ENCODE measurements at regions not wholly inside any gene's neighbourhood (a gene's known extent, or its start where the extent isn't known, plus 50 kb on each side); places are given as distances from the start of the nearest gene placed in this dataset.

DNA sequence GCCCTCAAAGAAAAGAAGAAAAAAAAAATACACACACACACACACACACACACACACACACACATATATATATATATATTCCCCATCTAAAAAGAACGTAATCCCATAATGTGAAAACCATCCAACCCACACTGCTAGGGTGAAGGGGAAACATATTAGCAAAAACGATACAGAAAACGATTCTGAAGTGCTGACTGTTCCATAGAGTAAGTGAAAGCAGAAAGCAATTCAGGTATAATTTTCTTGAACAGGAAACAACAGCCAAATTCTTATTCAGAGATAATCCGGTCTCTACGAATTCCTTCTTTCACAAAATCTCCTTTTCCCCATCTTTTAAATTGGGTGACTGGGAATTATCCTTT is 393.5 kb downstream of the NOVA1 start:
- DNase-seq (ENCODE audit: low spot score): no peak

DNA sequence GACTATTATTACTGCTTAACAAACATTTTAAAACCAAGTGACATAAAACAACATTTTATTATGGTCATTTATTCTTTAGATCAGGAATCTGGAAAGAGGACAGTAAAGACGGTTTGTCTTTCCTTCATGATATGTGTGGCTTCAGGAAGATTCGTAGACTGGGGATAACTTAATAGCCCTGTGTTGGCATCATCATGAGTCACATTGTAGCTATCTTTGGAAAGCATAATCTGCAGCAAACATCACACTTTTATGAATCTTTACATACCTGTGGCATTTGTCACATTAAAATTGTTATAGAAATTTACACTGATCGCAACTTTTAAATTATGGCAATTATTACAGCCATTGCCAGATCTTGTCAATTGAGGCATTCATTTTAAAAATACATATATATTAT is 397.1 kb downstream of the NOVA1 start:
- DNase-seq (ENCODE audit: low spot score): peak; percentile 32

DNA sequence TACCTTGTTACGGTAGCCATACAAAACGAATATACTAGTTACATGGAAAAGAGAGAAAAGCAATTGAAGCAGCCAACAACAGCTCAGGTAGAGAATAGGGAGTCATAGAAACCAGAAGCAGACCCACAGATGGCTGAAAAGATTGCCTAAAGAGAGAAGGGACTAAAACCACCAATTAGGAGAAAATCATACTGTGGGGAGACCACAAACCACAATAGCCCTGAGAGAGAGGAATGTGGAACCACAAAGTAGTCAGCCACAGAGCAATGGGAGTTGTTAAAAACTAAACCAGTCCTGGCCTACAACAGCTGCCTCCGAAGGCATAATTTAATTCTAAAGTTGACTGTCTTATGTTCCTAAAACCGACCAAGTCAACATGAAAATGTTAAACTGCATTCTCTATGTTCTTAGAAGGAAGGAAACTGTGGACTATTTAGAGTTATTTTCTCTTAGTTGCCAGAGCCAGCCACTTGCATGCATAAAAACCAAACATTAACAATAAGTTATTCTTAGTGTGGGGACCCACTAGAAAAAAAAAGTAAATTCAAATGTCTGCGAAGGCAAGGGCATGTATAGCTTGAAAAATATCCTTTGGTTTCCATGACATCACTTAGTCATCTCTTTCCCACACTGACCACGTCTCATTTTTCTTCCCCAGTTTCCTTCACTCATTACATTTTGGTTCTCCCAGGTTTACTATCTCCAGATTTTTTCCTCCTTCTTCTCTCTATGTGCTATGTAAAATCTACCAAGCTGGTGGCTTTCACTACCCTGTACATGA is 398.1 kb downstream of the NOVA1 start:
- peak; percentile 14 for DNase-seq (ENCODE audit: low spot score)

- no peak for DNase-seq (ENCODE audit: low spot score)
Measured at GRCh38 chr14:26199096-26199495, 398.7 kb downstream of the NOVA1 start.

DNA sequence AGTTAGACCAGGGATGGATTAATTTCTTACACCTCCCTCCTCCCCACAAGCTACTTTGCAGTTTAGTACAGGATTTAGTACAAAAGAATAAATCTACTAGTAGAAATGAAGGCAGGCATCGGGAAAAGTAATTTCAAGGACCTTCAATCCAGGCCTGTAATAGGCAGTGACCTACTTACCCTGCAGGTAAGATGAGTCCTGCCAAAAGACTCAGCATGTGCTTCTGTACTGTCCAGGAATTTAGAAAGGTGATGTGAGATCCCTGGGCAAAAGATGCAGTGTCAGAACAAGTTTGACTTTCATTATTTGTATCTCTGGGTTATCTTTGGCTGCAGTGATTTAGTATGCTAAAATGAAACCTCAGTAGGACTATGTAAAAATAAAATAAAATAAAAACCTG is 403.0 kb downstream of the NOVA1 start:
- no peak for DNase-seq (ENCODE audit: low spot score)

- no peak for DNase-seq (ENCODE audit: low spot score)
Measured at GRCh38 chr14:26191671-26192070, 406.2 kb downstream of the NOVA1 start.

DNA sequence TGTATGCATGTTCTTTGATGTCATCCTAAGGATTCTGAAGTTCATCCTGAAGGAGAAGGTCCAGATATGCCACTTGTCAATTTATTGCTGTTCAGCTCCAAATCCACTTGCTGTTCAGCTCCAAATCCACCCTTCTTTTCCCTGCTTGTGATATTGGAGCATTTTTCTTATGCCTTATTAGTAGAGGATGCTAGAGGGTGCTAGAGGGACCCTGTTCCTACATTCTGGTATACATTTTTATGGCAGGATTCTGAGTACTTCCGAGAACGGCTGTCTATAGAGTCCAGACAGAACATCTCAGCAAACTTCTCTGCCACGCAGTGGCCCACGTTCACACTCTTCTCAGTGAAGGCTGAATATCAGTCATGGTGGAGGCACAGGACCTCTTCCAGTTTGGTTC is 406.7 kb downstream of the NOVA1 start:
- DNase-seq (ENCODE audit: low spot score): no peak

- DNase-seq (ENCODE audit: low spot score): no peak
Measured at GRCh38 chr14:26190646-26191045, 407.2 kb downstream of the NOVA1 start.

GRCh38 chr14:26187996-26188620 is 409.7 kb downstream of the NOVA1 start:
- DNase-seq (ENCODE audit: low spot score): no peak

DNA sequence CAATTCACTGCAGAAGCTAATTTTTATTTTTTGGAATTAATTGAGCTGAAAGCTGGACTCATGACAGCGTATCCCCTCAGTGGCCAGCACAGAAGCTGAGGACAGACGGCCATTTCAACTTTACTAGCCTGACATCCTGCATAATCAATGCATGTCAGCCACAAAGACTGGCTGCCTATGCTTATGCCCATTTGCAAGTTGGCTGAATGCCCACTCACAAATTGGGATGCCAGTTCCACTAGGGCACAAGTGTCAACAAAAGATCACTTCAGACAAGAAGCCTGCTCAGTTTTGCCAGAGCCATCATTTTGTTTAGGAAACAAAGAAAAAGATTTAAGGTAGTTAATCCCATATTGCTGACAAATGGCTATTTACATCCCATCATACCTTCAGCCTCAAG is 417.6 kb downstream of the NOVA1 start:
- no peak for DNase-seq (ENCODE audit: low spot score)

GRCh38 chr14:26175658-26176057 is 422.2 kb downstream of the NOVA1 start:
- no peak for DNase-seq (ENCODE audit: low spot score)

GRCh38 chr14:26174395-26174794 is 423.4 kb downstream of the NOVA1 start:
- no peak for DNase-seq (ENCODE audit: low spot score)

DNA sequence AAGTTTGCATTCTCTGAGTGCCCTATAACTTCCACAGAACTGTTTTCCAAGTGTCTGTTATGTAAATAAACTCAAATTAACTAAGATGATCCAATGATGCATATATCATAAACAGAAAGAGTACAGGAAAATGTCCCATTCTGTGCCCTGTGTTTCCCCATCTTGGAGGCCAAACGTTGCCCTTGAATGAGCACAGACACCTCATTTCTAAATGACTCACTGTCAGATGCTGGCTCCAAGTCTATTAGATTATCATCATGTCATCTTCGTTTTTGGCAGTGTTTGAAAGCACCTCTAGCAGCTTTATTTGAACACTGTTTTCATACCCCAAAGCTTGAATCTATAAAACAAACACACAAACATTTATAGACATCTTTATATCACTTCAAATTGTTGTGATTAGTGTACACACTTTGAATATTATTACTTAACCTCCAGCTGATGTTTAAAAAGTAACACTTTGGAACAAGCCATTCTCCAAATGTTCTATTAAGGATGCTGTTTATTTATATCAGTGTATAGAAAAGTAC is 424.2 kb downstream of the NOVA1 start:
- no peak for DNase-seq (ENCODE audit: low spot score)

GRCh38 chr14:26172396-26172795 is 425.4 kb downstream of the NOVA1 start:
- DNase-seq (ENCODE audit: low spot score): no peak

DNA sequence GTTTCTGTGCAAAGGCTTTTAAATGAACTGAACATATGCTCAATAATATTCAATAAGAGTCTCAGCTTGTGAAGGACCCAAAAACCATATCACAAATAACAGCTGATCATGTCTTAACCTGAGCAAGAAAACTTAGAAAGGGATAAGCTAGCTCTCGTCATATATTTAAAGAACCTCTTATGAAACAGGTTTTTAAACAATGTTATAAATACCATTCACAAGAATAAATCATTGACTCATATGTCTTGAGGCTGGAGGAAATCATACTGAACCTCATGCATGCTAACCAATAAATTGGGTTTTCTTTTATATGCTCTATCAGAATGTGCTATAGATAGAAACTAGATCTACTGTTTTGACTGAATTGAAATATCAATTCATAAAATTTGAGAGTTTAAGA is 426.9 kb downstream of the NOVA1 start:
- no peak for DNase-seq (ENCODE audit: low spot score)

GRCh38 chr14:26163761-26164160 is 434.1 kb downstream of the NOVA1 start:
- DNase-seq (ENCODE audit: low spot score): no peak

GRCh38 chr14:26157517-26157916 is 440.3 kb downstream of the NOVA1 start:
- DNase-seq (ENCODE audit: low spot score): no peak

- no peak for DNase-seq (ENCODE audit: low spot score)
Measured at GRCh38 chr14:26143057-26143456, 454.8 kb downstream of the NOVA1 start.

GRCh38 chr14:26138764-26139445 is 458.9 kb downstream of the NOVA1 start:
- DNase-seq (ENCODE audit: low spot score): no peak

DNA sequence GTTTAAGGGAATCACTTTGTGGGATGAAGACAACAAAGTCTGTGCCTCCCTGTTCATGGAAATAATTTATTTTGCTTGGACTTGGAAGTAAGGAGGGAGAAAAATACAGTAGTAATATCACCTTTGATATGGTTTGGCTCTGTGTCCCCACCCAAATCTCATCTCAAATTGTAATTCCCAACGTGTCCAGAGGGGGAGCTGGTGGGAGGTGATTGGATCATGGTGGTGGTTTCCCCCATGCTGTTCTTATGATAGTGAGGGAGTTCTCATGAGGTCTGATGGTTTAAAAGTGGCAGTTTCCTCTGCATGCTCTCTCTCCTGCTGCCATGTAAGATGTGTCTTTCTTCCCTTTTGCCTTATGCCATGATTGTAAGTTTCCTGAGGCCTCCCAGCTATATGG is 460.7 kb downstream of the NOVA1 start:
- no peak for DNase-seq (ENCODE audit: low spot score)

GRCh38 chr14:26132061-26132645 is 465.7 kb downstream of the NOVA1 start:
- no peak for DNase-seq (ENCODE audit: low spot score)

DNA sequence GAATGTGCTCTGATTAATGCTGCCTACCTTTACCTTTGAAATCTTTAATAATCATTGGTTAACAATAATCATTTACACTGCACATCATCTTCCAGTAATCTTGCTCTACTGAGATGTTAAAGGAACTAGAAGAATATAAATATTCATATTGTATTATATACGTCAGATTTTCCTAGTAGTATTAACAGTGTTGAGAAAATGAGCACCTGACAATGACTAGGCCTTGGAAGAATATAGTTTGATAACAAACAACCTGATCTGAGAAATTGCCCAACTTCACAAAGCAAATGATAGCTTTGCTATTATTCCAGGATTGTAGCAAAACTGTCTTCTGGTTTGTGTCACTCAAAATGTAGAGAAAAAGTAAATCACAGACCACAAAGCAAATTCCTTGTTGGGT is 467.1 kb downstream of the NOVA1 start:
- no peak for DNase-seq (ENCODE audit: low spot score)

Data from A172 (cell line).